ENCODE measurements at regions not wholly inside any gene's neighbourhood (a gene's known extent, or its start where the extent isn't known, plus 50 kb on each side); places are given as distances from the start of the nearest gene placed in this dataset.

DNA sequence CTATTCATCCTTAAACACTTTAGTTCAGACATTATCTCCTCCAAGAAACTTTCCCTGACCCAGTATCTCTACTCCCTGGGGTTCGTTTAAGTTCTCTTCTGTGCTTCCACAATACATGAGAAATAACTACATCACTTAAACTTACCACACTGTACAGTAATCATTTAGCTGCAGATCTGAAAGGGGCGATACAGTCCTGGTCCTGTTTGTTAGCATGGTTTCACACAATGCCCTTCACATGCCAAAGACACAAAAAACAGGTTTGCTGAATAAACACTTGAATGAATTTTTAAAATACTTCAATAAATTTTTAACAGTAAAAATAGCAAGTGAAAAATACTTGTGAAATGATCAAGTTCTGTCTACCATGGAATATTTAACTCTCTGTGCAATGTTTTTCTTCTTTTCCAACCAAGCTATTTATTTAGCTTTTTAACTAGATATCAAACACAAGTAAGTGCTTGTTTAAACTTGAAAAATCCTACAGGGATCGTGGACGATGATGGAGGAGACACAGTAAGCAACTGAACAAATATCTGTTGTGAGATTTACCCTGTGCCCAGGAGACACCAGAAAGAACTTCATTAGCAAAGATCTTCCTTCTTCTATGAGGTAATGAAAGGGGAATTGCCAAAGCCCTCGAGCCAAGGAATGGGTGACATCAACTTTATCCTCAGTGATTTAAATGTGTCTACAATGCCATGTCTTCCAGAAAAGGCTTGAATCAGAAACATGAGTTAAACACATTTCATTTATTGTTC is 255.6 kb upstream of the GRIP1 start:
- TF ChIP-seq POLR2A (IDR thresholded peaks at IDR 0.05): no peak
- TF ChIP-seq, protein P1, sequence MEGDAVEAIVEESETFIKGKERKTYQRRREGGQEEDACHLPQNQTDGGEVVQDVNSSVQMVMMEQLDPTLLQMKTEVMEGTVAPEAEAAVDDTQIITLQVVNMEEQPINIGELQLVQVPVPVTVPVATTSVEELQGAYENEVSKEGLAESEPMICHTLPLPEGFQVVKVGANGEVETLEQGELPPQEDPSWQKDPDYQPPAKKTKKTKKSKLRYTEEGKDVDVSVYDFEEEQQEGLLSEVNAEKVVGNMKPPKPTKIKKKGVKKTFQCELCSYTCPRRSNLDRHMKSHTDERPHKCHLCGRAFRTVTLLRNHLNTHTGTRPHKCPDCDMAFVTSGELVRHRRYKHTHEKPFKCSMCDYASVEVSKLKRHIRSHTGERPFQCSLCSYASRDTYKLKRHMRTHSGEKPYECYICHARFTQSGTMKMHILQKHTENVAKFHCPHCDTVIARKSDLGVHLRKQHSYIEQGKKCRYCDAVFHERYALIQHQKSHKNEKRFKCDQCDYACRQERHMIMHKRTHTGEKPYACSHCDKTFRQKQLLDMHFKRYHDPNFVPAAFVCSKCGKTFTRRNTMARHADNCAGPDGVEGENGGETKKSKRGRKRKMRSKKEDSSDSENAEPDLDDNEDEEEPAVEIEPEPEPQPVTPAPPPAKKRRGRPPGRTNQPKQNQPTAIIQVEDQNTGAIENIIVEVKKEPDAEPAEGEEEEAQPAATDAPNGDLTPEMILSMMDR (IDR thresholded peaks at IDR 0.05): no peak

All from lower leg skin (tissue), 3 donors.